ENCODE measurements at regions not wholly inside any gene's neighbourhood (a gene's known extent, or its start where the extent isn't known, plus 50 kb on each side); places are given as distances from the start of the nearest gene placed in this dataset.

- no peak for ATAC-seq (replicated peaks in 1 of 2)
- Mint-ChIP-seq H3K9me3 (no peaks in the 10 kb centered on the region), H3K36me3 (ENCODE audit: insufficient read depth in 2 of 2) (no peaks in the 10 kb centered on the region), H3K27me3 (ENCODE audit: low read depth) (no peaks in the 10 kb centered on the region), H3K4me1 (ENCODE audit: low read depth) (no peaks in the 10 kb centered on the region), H3K27ac (no peak overlapping the region), H3K4me3 (no peak overlapping the region)
- DNase-seq = no peak
Observed at GRCh38 chr1:101748077-101748476, 248.6 kb downstream of the OLFM3 start.

All from activated T-cell treated with anti-CD3 and anti-CD28 coated beads, Interleukin-2, amount 50 U/mL, for 72 hours (primary cell).